WTC11 (cell line): ENCODE measurements at regions not wholly inside any gene's neighbourhood (a gene's known extent, or its start where the extent isn't known, plus 50 kb on each side); places are given as distances from the start of the nearest gene placed in this dataset.

ENCODE experiments used
- GABPB1 ChIP-seq: sonication (generic); formaldehyde crosslinking; IDR thresholded peaks from 2 replicates; pipeline ENCODE4 v1.8.1; 2023; ENCODE audit warnings: mild to moderate bottlenecking, missing genetic modification reagents
- SMAD4 ChIP-seq: sonication (generic); formaldehyde crosslinking; IDR thresholded peaks from 2 replicates; pipeline ENCODE4 v1.8.0; 2022; ENCODE audit warnings: mild to moderate bottlenecking, missing genetic modification reagents
- ZNF423 ChIP-seq: fragments of 250-450 bp; sonication (Bioruptor Pico); IDR thresholded peaks from 2 replicates; pipeline ENCODE4 v2.1.2; 2022; ENCODE audit warnings: mild to moderate bottlenecking, moderate library complexity
- TF ChIP-seq, protein P1 (sequence below): sonication (generic); formaldehyde crosslinking; conservative IDR thresholded peaks from 2 replicates; pipeline ENCODE4 v1.8.1; 2022; ENCODE audit warnings: mild to moderate bottlenecking, missing genetic modification reagents
- TF ChIP-seq, protein P2 (sequence below): sonication (generic); formaldehyde crosslinking; IDR thresholded peaks from 2 replicates; pipeline ENCODE4 v1.8.1; 2023; ENCODE audit warnings: mild to moderate bottlenecking, missing genetic modification reagents, moderate library complexity
- TF ChIP-seq, protein P3 (sequence below): fragments of 200-600 bp; IDR thresholded peaks from 2 replicates; pipeline ENCODE4 v1.8.0; 2022; ENCODE audit warnings: antibody characterized with exemption

DNA sequence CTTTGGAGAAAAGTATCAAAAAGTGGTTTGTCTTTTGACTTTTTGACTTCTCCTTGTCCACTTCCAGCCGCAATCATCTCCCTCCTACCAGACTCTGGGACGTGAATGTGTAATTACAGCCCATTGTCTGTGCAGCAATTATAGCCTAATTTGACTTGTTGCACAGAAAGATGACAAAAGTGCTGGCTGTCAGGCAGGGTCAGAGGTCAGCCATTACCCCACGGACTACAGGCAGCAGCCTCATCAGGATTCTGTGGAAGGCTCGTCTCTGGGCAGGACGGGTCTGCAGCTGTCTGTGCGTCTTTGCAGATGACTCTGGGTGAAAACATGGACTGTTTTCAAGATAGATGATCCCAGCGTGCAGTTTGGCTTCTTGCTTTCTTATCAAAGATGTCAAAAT is 102.2 kb upstream of the EDNRB start:
- TF ChIP-seq, protein P1, sequence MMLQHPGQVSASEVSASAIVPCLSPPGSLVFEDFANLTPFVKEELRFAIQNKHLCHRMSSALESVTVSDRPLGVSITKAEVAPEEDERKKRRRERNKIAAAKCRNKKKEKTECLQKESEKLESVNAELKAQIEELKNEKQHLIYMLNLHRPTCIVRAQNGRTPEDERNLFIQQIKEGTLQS (CRISPR knock-in tag): no peak
- TF ChIP-seq SMAD4 (CRISPR knock-in tag) (no peak), ZNF423 (no peak), GABPB1 (CRISPR knock-in tag) (no peak)
- TF ChIP-seq, protein P2, sequence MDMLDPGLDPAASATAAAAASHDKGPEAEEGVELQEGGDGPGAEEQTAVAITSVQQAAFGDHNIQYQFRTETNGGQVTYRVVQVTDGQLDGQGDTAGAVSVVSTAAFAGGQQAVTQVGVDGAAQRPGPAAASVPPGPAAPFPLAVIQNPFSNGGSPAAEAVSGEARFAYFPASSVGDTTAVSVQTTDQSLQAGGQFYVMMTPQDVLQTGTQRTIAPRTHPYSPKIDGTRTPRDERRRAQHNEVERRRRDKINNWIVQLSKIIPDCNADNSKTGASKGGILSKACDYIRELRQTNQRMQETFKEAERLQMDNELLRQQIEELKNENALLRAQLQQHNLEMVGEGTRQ (CRISPR knock-in tag): no peak
- TF ChIP-seq, protein P3, sequence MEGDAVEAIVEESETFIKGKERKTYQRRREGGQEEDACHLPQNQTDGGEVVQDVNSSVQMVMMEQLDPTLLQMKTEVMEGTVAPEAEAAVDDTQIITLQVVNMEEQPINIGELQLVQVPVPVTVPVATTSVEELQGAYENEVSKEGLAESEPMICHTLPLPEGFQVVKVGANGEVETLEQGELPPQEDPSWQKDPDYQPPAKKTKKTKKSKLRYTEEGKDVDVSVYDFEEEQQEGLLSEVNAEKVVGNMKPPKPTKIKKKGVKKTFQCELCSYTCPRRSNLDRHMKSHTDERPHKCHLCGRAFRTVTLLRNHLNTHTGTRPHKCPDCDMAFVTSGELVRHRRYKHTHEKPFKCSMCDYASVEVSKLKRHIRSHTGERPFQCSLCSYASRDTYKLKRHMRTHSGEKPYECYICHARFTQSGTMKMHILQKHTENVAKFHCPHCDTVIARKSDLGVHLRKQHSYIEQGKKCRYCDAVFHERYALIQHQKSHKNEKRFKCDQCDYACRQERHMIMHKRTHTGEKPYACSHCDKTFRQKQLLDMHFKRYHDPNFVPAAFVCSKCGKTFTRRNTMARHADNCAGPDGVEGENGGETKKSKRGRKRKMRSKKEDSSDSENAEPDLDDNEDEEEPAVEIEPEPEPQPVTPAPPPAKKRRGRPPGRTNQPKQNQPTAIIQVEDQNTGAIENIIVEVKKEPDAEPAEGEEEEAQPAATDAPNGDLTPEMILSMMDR: no peak
